DOHH2 (cell line): ENCODE measurements at regions not wholly inside any gene's neighbourhood (a gene's known extent, or its start where the extent isn't known, plus 50 kb on each side); places are given as distances from the start of the nearest gene placed in this dataset.

Experiments
- H3F3A ChIP-seq: fragments of 200-600 bp; sonication (generic), shearing (Covaris generic); 2 replicates; pipeline ENCODE4 v1.6.0; 2016; ENCODE audit warnings: antibody characterized with exemption, mild to moderate bottlenecking; ENCODE audit not compliant: control insufficient read depth, insufficient read depth
- H3K27ac ChIP-seq: fragments of 200-600 bp; sonication (generic); 2 replicates; pipeline ENCODE4 v1.5.1; 2014; ENCODE audit warnings: low read depth, mild to moderate bottlenecking, low read length, moderate library complexity
- H3K27me3 ChIP-seq: fragments of 200-600 bp; sonication (generic); 2 replicates; pipeline ENCODE4 v1.6.1; 2014; ENCODE audit warnings: mild to moderate bottlenecking, low read length, mixed read lengths; ENCODE audit not compliant: control insufficient read depth
- H3K36me3 ChIP-seq: fragments of 200-600 bp; sonication (generic); 2 replicates; pipeline ENCODE4 v1.6.1; 2014; ENCODE audit warnings: mild to moderate bottlenecking, low read length, moderate library complexity, mixed read lengths; ENCODE audit not compliant: control insufficient read depth
- H3K4me1 ChIP-seq: fragments of 200-600 bp; sonication (generic); 2 replicates; pipeline ENCODE4 v1.6.1; 2014; ENCODE audit warnings: mild to moderate bottlenecking, low read length, mixed read lengths; ENCODE audit not compliant: control insufficient read depth
- H3K4me2 ChIP-seq: fragments of 200-600 bp; sonication (generic); 2 replicates; pipeline ENCODE4 v1.6.0; 2014; ENCODE audit warnings: mild to moderate bottlenecking, low read length, moderate library complexity
- H3K4me3 ChIP-seq: fragments of 200-600 bp; sonication (generic); 2 replicates; pipeline ENCODE4 v1.5.1; 2014; ENCODE audit warnings: mild to moderate bottlenecking, low read length, mixed read lengths
- H3K79me2 ChIP-seq: fragments of 200-600 bp; sonication (generic); 2 replicates; pipeline ENCODE4 v1.6.1; 2014; ENCODE audit warnings: mild to moderate bottlenecking, low read length, mixed read lengths; ENCODE audit not compliant: control insufficient read depth
- H3K9me2 ChIP-seq: fragments of 200-600 bp; sonication (generic); replicated peaks from 2 replicates; pipeline ENCODE4 v1.6.1; 2014; ENCODE audit warnings: mild to moderate bottlenecking, low read length, mixed read lengths; ENCODE audit not compliant: control insufficient read depth
- H3K9me3 ChIP-seq: fragments of 200-600 bp; sonication (generic); 2 replicates; pipeline ENCODE4 v1.6.1; 2014; ENCODE audit warnings: antibody characterized with exemption, low read length, mixed read lengths; ENCODE audit not compliant: control insufficient read depth, insufficient read depth
- H4K20me1 ChIP-seq: fragments of 200-600 bp; sonication (generic); 2 replicates; pipeline ENCODE4 v1.6.0; 2014; ENCODE audit warnings: low read depth, mild to moderate bottlenecking, antibody characterized with exemption, low read length, moderate library complexity; ENCODE audit not compliant: control insufficient read depth, insufficient read depth
- EZH2phosphoT487 ChIP-seq: fragments of 200-600 bp; sonication (generic); IDR thresholded peaks from 2 replicates; pipeline ENCODE4 v1.6.1; 2017; ENCODE audit warnings: borderline replicate concordance, mild to moderate bottlenecking, antibody characterized with exemption, low read length, moderate library complexity, mixed read lengths
- TF ChIP-seq, protein P1 (sequence below): fragments of 200-600 bp; sonication (generic); IDR thresholded peaks from one replicate; pipeline ENCODE4 v1.5.1; 2014; ENCODE audit warnings: antibody characterized with exemption, mild to moderate bottlenecking, low read depth, low read length; ENCODE audit not compliant: poor library complexity, severe bottlenecking

DNA sequence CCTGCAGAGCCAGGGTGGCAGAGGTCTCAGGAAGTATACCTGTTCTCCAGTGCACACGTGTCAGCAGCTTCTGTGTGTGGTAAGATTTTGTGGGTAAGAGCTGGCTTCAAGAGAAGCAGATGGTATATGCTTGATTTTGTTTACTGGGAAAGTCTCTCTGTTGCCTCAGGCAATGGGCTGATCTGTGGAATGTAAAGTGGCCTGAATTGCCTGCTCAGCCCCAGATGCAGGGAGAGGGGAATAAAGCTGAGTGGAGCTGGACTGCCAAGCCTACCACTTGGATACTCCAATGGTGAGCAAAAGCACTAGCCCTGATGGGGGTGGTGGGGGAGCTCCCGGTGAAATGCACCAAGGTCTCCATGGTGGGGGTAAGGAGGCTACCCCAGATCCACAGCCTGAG is 156.1 kb downstream of the WDR11 start:
- no peaks in the 10 kb centered on the region for H3F3A ChIP-seq
- no peaks in the 10 kb centered on the region for H4K20me1 ChIP-seq
- no peak overlapping the region for H3K4me2 ChIP-seq
- no peak overlapping the region for H3K4me3 ChIP-seq
- H3K9me2 ChIP-seq: no peaks in the 10 kb centered on the region
- peaks cover 4% of the 10 kb centered on the region; the same call in 1 of the 2 replicates for H3K9me3 ChIP-seq
- H3K36me3 ChIP-seq: no peaks in the 10 kb centered on the region
- H3K4me1 ChIP-seq: no peaks in the 10 kb centered on the region
- no peaks in the 10 kb centered on the region for H3K79me2 ChIP-seq
- no peak for TF ChIP-seq EZH2phosphoT487
- TF ChIP-seq, protein P1, sequence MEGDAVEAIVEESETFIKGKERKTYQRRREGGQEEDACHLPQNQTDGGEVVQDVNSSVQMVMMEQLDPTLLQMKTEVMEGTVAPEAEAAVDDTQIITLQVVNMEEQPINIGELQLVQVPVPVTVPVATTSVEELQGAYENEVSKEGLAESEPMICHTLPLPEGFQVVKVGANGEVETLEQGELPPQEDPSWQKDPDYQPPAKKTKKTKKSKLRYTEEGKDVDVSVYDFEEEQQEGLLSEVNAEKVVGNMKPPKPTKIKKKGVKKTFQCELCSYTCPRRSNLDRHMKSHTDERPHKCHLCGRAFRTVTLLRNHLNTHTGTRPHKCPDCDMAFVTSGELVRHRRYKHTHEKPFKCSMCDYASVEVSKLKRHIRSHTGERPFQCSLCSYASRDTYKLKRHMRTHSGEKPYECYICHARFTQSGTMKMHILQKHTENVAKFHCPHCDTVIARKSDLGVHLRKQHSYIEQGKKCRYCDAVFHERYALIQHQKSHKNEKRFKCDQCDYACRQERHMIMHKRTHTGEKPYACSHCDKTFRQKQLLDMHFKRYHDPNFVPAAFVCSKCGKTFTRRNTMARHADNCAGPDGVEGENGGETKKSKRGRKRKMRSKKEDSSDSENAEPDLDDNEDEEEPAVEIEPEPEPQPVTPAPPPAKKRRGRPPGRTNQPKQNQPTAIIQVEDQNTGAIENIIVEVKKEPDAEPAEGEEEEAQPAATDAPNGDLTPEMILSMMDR: no peak
- no peaks in the 10 kb centered on the region for H3K27me3 ChIP-seq
- H3K27ac ChIP-seq: no peak overlapping the region

GRCh38 chr10:121015916-121016315 is 164.8 kb downstream of the WDR11 start:
- Histone ChIP-seq H3F3A (no peaks in the 10 kb centered on the region), H3K9me2 (no peaks in the 10 kb centered on the region), H3K27me3 (no peaks in the 10 kb centered on the region), H3K4me3 (no peak overlapping the region), H3K79me2 (no peaks in the 10 kb centered on the region), H3K36me3 (no peaks in the 10 kb centered on the region), H3K4me2 (no peak overlapping the region), H3K4me1 (no peaks in the 10 kb centered on the region), H3K27ac (no peak overlapping the region), H3K9me3 (no peaks in the 10 kb centered on the region; the same call in 1 of the 2 replicates), H4K20me1 (no peaks in the 10 kb centered on the region)
- TF ChIP-seq, protein P1: no peak
- TF ChIP-seq EZH2phosphoT487: no peak

DNA sequence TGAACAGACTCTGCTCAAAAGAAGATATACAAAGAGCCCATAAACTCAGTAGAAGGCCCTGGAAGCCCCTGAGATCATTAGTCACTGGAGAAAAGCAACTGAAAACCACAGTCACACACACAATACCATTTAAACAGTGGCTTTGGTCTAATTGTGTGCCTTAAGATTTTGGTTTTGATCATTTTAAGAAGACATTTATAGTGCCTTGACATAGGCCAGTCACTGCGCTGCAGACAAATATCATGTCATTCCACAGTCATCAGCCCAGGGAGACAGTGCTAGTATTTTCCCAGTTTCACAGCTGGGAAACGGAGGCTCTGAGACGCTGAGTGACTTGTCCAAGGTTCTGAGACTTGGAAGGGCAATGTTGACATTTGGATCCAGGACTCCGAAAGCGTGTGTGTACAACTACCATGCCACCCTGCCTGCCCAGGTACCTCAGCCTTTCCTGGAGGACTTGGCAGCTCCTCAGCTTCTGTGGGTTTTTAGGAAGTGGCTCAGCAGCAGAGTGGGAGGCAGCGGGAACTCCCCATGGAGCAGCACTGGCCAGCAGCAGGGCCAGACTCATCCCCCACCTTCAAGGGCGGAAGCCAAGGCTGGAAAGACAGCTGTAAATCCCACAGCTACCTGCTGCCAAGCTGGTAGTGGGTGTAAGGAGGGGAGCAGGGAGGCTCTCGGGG is 173.9 kb downstream of the WDR11 start:
- no peaks in the 10 kb centered on the region; the same call in 1 of the 2 replicates for H3K9me3 ChIP-seq
- H3K4me2 ChIP-seq: no peak overlapping the region
- TF ChIP-seq EZH2phosphoT487: no peak
- TF ChIP-seq, protein P1: no peak
- no peaks in the 10 kb centered on the region for H3K36me3 ChIP-seq
- H3F3A ChIP-seq: no peaks in the 10 kb centered on the region
- no peaks in the 10 kb centered on the region for H3K9me2 ChIP-seq
- no peaks in the 10 kb centered on the region for H3K4me1 ChIP-seq
- H3K79me2 ChIP-seq: no peaks in the 10 kb centered on the region
- H3K27me3 ChIP-seq: no peaks in the 10 kb centered on the region
- H3K4me3 ChIP-seq: no peak overlapping the region
- H4K20me1 ChIP-seq: no peaks in the 10 kb centered on the region
- H3K27ac ChIP-seq: no peak overlapping the region
